HG03103 (cell line): ENCODE measurements at regions not wholly inside any gene's neighbourhood (a gene's known extent, or its start where the extent isn't known, plus 50 kb on each side); places are given as distances from the start of the nearest gene placed in this dataset.

Experiments used
- ATAC-seq: cut with Tn5 transposase; IDR thresholded peaks from one replicate; pipeline ENCODE4 v1.9.1; 2021; ENCODE audit warnings: low read depth; ENCODE audit not compliant: unreplicated experiment

DNA sequence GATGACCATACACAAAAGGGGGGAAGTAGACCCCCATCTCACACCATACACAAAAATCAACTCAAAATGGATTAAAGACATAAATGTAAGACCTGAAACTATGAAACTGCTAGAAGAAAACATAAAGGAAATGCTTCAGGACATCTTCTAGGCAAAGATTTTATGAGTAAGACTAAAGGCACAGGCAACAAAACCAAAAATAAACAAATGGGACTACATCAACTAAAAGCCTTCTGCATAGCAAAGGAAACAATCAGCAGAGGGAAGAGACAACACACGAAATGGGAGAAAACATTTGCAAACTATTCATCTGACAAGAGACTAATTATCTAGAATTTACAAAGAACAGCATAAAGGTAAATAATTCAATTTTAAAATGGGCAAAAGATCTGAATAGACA lies 152.1 kb downstream of the AXIN2 start:
- ATAC-seq = no peak

DNA sequence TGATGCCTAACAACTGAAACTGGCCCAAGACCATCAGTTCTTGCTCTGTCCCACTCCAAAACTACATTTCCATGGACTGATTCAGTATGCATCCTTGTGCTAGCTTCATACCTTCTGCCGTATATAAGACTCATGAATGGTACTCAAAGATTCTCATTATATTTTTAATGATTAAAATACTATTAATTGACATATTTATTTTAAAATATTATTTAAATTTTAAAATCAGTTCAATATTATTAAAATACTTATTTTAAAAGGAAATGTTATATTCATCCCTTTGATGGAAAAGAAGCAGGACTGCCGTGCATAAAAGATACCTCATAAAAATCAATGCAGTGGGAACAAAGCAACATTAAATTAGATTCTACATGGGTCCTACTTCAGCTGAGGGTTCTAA lies 153.4 kb downstream of the AXIN2 start:
- ATAC-seq = no peak

DNA sequence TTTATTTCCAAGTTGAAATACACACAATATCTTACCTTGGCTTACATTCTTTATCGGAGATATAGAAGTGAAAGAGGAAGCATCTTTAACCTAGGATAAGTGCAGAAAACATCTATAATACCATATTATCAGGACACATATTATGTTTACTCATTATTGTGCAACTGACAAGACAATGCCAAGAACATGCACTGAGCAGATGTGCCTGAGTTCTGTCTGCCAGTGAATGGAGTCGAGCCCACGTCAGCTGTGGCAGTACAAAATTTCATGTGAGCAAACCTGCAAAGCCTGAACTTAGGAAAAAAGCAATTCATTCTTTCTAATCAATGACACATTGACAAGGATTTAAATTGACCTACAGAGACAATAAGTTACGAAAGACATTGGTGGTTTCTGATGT lies 154.4 kb downstream of the AXIN2 start:
- no peak for ATAC-seq

DNA sequence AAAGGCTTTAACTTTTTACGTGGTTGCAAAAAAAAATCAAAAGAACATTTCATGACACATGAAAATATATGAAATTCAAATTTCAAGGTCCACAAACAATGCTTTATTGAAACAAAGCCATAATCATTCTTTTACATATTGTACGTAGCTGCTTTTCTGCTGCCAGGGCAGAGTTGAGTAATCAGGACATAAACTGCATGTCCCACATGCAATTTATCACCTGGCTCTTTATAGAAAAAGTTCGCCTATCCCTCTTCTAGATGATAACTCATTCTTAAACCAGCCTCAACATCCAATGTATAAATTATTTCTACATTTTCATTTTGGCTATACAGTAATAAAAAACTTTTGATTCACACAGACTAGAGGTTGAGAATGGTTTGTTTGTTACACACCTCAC lies 154.9 kb downstream of the AXIN2 start:
- no peak for ATAC-seq

DNA sequence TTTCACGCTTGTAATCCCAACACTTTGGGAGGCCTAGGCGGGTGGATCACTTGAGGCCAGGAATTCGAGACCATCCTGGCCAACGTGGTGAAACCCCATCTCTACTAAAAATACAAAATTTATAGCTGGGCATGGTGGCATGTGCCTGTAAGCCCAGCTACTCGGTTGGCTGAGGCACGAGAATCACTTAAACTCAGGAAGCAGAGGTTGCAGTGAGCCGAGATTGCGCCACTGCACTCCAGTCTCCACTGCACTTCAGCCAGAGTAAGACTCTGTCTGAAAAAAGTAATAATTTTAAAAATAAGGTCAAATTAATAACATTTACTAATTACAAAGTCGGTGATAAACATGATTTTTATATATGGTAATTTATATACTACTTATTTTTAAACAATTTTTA lies 155.9 kb downstream of the AXIN2 start:
- ATAC-seq = no peak

DNA sequence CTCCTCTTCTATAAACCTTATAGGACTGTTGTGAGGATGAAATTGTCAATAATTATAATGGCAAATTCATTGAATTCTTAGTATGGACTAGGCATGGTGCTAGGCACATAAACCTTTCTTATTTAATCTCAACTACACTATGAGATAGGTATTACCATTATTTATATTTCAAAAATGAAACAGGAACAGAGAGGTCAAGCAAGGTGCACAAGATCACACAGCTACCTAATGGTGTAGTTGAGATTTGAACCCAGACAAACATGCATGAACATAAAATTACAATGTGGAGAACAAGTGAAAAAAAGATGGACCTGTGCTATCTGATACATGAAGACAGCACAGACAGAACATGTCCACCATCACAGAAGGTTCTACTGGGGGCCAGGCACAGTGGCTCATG lies 156.7 kb downstream of the AXIN2 start:
- ATAC-seq = no peak

DNA sequence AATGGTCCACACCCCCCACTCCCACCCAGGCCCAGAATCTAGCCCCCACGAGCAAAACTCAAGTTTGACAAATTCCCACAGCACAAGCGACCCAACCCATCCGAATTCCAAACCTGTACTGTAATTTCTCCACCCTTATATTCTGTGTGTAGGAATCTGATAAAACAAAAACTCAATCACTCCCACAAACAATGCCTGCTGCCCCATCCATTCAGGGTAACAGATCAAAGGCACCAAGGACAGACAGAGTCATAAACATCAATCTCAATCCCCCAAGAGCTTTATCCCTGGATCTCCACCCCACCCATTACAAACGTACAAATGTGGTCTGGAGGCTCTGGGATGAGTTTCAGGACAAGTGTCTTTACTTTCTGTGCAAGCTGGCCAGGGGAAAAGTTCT lies 157.8 kb downstream of the AXIN2 start:
- ATAC-seq = no peak

DNA sequence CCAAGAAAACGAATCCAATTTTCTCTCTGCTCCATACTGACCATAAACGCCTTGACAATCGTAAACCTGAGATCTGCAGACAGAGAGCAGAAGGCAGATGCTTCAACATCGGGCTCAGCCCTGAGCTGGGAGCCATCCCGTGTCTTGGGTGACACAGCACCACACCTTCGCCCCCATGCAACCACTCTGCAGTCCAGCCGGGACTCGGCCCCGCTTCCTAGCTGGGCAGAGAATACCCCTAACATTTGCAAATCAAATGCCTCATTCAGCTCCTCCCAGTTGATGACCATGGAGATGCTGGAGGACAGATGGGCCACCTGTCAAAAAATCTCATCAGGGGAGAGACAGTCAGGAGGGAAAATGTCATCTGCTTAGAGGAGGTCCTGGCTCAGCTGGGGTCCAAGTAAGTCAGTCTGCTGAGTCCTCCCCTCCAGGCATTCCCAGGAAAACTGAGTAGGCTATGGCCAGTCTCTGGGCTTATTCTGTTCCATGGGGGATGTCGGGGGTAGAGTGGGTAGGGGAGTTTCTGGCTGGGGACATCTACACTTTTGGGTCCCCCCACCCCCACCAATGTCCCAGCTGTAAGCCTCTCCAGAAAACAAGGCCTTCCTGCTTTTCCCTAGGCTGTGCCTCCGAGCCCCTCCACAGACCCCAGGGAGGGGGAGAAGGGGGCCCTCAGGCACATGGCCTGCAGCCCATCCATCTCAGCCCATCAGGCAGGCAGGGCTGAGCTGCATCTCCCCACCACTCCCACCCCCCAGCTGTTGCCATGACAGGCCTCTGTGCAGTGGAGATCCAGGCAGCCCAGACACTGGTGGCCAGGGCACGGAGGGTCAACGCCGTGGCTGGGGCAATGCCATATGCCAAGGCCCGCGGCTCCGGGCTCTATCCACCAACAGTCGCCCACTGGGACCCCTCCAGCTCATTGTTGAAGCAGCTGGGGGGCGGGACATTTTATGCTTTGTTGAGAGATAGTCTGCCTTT lies 158.6 kb downstream of the AXIN2 start:
- no peak for ATAC-seq

DNA sequence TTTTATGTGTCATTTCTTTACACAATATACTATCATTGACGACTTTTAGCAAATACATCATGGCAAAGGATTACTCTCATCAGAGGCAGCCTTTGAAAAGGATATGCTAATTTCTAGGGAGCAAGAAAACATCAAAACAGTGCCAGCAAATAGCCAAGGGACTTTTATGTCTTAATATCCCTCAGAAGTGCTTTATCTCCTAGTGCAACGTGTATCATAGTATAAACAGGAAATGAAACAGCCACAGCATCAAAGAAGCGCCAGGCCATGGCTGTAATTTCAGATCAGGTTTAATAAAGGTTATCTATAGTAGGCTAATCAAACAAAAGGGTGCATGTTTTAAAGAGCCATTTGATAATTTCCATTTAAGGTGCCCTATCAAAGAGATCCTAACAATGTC lies 159.9 kb downstream of the AXIN2 start:
- no peak for ATAC-seq

DNA sequence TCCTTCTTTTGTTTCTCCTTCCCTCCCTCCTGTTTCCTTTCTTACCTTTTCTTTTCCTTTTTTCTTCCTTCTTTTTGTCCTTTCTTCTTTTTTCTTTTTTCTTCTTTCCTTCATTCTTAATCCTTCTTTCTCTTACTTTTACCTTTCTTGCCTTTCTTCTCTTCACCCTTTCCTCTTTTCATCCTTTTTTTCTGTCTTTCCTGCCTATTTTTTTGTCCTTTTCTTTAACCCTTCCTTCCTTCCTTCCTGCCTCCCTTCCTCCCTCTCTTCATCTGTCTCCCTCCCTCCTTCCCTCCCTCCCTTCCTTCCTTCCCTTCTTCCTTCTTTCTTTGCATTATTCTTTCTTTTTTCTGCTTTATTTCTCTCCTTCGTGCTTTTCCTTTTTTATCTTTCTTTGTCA lies 160.7 kb downstream of the AXIN2 start:
- no peak for ATAC-seq

DNA sequence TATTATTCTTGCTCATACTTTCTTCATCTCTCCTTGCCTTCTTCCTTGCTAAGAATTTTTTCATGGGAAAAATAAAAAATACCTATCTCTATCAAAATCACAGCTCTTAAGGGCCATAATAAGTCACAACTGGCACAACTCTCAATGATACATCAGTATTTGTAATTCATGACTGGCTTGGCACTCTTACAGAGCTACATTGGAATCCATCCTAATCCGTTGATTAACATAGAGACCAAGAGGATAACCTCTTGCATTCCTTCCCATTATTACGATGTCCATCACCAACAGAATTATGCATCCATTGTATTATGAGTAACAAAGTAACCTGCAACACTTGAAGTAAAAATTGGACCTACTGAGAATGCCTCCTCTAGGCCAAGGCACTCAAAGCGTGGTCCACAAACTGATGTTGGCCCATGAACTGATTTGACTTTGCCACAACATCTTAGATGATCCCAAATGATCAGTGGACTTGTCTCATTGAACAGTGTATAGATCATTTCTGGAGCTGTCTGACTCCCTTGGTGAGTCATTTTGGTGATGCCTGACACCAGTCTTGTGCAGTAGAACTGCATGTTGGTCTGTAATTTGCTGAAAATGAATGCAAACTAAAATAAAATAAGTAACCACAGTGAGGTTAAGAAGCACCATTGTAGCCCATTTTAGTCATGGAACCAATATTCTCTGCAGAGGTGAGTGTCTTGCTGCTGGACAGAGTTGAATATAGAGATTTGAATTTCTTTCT lies 163.2 kb downstream of the AXIN2 start:
- no peak for ATAC-seq

DNA sequence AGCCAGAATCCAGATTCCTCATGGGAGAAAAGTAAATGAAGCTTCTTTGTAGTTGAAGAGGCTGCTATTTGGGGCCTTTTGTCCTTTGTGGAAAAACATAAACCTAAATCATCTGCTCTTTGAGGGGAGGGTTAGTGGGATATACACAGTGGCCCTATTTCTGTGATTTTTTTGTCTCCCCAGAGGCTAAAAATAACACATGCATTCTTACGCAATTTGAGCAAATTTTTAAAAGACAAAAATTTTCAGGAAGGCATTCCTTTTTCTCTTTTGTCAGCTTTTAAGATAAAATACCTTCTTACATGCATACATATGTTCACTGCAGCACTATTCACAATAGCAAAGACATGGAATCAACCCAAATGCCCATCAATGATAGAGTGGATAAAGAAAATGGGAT lies 165.5 kb downstream of the AXIN2 start:
- ATAC-seq = no peak

DNA sequence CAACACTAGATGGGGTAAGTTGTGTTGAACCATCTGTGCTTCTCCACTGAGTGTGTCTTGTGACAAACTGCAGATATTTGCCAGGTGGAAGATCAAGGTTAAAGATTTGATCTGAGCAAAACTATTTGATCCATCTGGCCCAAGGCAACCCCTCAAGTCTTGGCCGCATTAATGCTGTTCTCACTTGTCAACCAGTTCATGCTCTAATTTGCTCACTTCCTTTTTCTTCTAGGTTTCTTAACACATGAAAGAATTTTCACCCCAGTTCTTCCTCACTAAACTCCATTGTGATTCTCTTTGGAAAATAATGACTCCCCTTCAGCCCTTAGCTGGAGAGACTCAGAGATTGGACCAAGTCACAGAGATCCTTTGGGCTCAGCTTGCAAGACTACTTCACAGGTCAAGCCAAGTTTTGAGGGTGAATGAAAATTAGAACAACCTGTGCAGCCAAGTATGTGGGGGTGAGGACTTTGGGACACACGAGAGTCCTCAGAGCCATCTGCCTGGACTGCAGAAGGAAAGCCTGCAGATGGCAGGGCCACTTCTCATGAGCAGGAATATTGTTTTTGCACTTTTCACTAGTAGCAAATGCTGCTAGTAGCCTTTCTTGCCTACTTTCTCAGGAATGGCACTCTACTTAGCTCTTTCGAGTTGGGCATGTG lies 166.5 kb downstream of the AXIN2 start:
- no peak for ATAC-seq

DNA sequence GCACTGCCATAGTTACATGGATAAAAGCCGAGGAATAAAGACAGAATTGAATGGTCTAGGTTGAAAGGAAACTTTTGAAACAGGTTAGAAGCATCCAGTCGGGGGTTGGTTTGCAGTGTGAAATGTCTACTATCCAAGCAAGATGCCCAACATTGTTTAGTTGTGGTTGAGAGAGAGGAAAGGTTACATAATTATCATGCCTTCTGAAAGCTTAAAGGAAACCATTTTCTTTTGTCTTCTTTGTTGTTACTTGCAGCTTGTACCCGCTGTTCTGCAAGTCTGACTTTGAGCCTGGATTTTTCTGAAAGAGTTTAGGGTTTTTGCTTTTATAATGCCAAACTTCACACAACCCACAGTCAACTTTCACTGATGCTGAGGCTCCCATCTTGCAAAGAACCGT lies 167.9 kb downstream of the AXIN2 start:
- no peak for ATAC-seq

DNA sequence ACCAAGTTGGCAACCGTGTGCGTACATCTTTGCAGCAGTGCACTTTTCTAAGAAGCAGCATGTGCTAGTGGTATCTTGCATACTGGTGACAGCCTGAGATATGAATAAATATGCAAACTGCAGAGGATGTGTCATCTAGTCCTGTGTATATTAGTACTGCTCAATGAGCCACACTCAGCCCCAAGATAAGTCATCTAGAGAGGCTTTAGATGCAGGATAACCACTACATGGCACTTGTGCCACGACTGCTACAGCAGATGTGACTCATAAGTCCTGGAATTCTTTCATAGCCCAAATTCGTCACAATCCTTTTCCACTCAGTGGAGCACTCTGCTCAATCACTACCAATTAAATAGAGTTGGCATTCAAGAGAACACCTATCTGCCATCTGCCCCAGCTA lies 171.5 kb downstream of the AXIN2 start:
- no peak for ATAC-seq

DNA sequence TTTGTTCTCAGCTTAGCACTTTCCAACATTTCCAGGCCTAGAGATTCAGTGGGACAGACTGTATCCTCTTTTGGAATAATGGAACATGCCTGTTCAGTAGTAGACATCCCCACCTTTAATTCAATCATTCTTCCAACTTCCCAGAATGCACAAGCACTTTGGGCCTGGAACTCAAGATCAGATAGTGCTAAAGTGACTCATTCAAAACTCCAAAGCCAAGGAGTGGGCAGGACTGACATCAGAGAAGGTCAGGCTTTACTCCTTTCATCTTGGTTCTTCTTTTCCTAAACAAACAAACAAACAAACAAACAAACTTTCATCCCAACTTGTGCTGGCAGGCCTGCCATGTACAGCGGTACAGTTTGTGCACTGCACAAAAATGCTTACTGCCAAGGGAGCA lies 172.0 kb downstream of the AXIN2 start:
- ATAC-seq = no peak

DNA sequence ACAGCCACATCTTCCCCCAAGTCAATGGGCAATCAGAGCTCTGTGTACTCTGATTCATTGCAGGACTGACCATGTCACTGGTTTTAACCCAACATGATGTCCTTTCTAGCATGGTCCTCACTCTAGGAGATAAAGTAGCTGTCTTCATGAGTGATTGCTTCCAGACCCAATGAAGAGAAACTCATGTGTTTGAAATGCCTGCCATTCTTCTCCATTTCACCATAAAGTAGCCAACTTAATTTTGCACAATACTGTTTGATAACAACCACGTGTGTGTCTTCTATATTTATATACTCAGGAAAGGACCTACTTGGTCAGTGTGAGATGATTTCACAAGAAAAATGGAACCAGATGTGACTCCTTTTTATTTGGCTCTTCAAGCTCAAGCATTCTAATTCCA lies 172.5 kb downstream of the AXIN2 start:
- ATAC-seq = no peak

DNA sequence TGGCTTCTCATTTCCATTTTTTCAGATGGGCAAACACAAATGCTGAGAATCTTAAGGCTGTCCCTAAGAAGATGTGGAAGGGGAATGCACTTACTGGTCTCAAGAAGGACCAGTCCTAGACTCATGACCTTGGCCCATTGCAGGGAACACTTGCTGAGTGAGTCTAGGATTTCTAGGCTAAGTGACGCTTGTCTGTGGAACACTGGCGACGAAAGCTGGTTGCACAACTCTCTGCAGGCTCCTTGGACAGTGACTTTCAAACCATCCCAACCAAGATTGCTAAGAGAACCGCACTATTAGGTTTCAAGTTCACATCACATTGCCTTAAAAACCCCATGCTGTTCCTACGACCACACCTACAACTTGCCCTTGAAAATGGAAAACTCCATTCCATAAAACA lies 174.1 kb downstream of the AXIN2 start:
- ATAC-seq = no peak

DNA sequence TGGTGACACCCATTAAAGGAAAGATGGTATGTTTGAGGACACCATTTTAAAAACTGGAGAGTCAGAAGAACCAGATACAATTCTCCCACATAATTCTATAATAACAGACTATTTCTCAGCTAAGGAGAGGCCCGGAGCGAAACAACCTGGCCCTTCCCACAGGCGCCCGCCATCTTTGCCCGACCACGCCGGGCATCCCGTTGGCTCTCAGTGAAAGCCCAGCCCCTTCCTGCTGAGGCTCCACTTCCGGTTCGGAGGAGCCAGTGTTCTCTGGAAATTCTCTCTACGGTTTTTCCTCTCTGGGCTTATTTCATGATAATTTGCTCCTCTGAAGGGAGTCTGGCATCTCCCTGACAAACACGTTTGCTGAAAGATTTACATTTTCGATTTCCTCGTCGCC lies 175.7 kb downstream of the AXIN2 start:
- no peak for ATAC-seq

DNA sequence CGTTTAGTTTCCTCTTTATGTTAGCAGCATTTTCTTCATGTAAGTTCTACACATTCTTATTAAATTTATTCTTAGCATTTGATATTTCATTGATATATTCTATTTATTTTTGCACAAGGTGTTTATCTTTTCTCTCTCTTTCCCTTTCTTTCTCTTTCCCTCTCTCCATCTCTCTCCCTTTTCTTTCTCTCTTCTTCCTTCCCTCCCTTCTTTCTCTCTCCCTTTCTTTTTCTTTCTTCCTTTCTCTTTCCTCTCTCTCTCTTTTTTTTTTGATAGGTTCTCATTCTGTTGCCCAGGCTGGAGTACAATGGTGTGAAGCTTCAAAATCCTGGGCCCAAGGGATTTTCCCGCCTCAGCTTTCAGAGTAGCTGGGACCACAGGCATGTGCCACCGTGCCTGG lies 176.4 kb downstream of the AXIN2 start:
- ATAC-seq = no peak

DNA sequence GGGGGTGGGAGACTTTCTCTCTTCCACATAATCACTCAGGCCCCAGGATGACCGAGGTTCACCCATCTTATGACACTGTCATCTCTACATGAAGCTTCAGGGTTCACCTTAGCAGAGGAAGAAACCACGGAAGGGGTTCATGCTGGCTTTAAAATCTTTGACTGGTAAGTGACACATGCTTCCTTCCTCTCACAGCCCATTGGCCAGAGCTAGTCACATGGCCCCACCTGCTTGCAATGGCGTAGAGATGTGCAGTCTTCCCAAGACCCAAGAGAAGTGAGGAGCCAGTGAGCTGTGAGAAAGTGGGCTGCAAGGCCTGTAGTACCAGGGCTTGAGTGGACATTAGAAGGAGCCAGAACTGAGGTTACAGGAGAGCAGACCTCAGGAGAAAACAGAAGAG lies 180.3 kb downstream of the AXIN2 start:
- no peak for ATAC-seq
